ENCODE measurements at regions not wholly inside any gene's neighbourhood (a gene's known extent, or its start where the extent isn't known, plus 50 kb on each side); places are given as distances from the start of the nearest gene placed in this dataset.
A peak's percentile ranks its signal among the peaks of the same experiment; 100 is the strongest.
"Not testable (repeated sequence)": the region's sequence is repeated elsewhere in the genome, so short reads cannot be mapped to it uniquely, and the experiment has no call there.

DNA sequence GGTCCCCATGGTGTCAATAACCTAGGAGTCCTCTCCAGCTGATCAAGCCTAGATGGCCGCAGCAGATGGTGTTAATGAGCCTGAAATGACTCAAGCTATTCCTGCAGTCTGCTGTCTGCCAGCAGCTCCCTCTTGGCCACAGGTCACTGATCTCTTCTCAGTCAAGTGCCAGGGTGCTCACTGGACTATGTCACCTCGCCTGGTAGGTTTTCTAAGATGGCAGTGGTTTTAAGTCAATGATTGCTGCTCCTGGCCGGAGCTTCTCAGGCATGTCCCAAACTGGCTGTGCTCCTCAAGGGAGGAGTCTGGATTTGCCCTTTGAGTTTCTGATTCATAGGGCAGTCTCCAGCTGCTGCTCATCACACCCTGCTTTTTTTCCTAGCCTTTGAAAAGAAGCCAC lies 58.6 kb upstream of the SHISA6 start:
- no peak for DNase-seq (ENCODE audit: low read depth)

DNA sequence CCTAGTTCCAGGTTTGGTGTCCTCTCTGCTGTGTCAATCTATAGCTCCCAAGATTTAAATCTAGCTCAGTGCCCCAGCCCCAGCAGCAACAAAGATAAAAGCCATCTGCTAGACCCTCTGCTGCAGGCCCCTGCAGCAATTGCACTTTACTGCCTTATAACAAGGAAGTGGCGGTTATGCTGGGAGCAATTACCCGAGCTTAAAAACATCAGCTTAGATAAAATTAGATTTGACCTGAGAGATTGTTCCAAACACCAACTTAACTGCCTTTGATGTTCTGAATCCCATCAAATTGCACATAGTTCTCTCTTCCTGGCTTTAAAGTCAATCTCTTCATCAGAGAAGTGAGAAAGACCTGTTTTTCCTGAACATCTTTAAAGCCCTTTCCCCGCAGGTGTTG lies 62.4 kb upstream of the SHISA6 start:
- no peak for DNase-seq (ENCODE audit: low read depth)

DNA sequence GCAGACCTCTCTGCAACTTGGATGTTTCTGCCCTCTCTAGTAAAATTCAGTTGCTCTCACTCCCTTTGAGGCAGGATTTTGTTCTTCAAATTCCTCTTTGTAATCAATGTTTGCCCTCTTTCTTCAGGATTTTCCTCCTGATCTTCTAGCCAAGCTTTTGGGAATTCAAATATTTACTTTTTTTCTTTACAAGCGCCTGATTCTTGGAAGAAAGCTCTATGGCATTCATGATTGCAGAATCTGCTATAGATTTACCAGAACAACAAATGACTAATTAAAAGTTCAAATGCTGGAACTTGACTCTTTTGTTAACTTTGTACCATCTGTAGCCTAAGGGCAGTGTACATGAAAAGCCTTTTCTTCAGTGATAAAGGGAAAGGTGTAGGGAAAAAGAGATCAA lies 63.7 kb upstream of the SHISA6 start:
- DNase-seq (ENCODE audit: low read depth), result no peak

DNA sequence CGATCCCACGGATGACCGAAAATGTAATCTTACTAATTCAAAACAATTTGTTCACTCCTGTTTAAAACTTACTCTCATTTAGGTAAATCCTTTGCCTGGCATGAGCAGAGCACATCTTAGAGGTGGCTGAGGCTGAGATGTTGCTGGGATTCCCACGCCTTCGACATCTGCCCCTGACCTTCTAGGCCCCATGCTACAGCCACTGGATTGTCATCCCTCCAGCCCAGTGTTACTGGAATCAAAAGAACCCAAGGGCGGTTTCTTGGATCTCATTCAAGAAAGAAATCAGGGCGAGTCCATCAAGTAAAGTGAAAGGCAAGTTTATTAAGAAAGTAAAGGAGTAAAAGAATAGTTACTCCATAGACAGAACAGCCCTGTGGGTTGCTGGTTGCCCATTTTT lies 64.5 kb upstream of the SHISA6 start:
- no peak for DNase-seq (ENCODE audit: low read depth)

DNA sequence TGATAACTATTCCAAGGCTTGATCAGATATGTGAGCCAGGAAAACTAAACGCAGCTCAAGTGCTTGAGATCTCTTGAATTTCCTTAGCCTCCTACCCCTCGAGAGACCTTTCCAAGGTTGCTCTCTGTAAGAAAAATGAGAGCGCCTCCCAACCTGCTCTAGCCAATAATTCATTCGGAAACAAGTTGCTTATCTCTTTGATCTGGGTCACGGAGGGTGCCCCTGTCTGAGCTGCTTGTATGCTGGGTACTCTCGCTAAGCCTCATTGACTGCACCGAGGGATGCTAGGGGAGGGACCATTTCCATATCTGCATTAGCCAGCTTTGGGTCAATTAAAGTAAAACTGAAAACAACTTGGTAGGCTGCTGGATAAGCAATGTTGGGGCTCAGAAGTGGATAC lies 70.1 kb upstream of the SHISA6 start:
- no peak for DNase-seq (ENCODE audit: low read depth)

DNA sequence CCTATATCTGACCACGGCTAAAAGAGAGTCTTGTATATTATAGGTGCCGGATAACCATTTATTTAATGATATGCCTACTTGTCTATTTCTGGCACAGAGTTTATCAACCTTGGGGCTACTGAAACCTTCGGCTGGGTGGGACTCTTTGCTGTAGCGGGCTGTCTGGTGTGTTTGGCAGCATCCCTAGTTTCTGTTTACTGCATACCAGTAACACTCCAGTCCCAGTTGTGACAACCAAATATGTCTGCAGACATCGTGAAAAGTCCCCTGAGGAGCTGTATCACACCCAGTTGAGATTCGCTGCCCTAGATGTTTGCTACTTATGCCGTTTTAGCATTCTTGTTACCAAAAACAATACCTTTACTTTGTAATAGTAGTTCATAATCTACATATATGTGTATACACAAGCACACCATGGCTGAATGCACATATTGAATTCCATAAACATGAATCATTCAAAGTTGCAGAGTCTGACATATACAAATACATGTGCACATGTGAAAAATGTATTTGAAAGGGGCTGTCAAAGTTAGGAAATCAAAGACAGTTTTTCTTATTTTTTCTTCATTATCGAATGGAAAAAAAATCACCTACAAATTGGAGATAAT lies 89.1 kb upstream of the SHISA6 start:
- DNase-seq (ENCODE audit: low read depth), result no peak

- DNase-seq (ENCODE audit: low read depth), result not testable (repeated sequence)
Observed at GRCh38 chr17:11150906-11151511, 90.0 kb upstream of the SHISA6 start.

- peak; percentile 58 for DNase-seq (ENCODE audit: low read depth)
Observed at GRCh38 chr17:11144358-11145233, 96.4 kb upstream of the SHISA6 start.

- DNase-seq (ENCODE audit: low read depth), result no peak
Observed at GRCh38 chr17:11142231-11142630, 98.8 kb upstream of the SHISA6 start.

- DNase-seq (ENCODE audit: low read depth), result no peak
Observed at GRCh38 chr17:11140501-11140900, 100.5 kb upstream of the SHISA6 start.

DNA sequence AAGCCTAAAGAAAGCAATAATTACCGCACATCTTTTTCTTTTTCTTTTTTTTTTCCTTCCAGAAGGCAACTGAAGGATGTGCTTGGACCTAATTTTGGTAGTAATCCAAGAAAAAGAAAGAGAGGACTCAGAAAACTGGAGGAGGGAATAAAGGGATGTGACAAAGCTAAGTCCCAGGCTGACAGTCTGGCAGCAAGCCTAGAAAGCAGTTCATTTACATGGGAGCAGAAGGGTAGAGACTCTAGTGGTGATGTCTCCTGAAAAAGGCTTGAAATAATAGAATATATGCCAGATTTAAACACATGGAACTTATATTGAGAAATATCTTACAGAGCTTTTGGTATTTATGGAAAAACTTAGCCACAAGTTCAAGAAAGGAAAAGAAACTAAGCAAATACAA lies 101.0 kb upstream of the SHISA6 start:
- DNase-seq (ENCODE audit: low read depth), result peak; percentile 35

- DNase-seq (ENCODE audit: low read depth), result peak; percentile 50
Observed at GRCh38 chr17:11138023-11138422, 103.0 kb upstream of the SHISA6 start.

GRCh38 chr17:11135819-11136218 lies 105.2 kb upstream of the SHISA6 start:
- DNase-seq (ENCODE audit: low read depth), result no peak

- DNase-seq (ENCODE audit: low read depth), result no peak
Observed at GRCh38 chr17:11130367-11130766, 110.6 kb upstream of the SHISA6 start.

- no peak for DNase-seq (ENCODE audit: low read depth)
Observed at GRCh38 chr17:11122908-11123307, 118.1 kb upstream of the SHISA6 start.

DNA sequence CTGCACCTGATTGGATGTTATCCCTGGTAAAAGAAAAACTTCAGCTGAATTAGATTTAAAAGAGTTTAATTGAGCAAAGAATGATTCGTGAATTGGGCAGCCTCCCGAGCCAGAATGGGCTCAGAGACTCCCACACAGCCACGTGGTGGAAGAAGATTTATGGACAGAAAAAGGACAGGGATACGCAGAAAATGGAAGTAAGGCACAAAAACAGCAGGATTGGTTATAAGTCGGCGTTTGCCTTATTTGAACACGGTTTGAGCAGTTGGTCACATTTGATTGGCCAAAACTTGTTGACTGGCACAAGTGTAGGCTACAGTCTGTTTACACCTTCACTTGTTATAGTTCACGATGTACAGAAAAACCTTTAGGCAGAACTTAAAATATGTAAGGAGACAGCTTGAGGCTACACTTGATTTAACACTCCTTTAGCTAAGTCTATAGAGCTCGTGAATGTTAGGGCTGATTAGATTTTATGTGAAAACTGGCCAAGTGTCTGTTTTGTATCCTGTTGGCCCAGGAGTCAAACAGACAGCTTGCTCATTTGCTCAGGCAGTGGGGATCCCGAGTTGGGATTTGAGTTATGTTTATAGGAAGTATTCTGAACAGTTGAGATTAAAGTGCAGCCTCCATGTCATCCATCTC lies 119.5 kb upstream of the SHISA6 start:
- DNase-seq (ENCODE audit: low read depth), result no peak

- DNase-seq (ENCODE audit: low read depth), result no peak
Observed at GRCh38 chr17:11109106-11109505, 131.9 kb upstream of the SHISA6 start.

- no peak for DNase-seq (ENCODE audit: low read depth)
Observed at GRCh38 chr17:11105141-11105540, 135.9 kb upstream of the SHISA6 start.

DNA sequence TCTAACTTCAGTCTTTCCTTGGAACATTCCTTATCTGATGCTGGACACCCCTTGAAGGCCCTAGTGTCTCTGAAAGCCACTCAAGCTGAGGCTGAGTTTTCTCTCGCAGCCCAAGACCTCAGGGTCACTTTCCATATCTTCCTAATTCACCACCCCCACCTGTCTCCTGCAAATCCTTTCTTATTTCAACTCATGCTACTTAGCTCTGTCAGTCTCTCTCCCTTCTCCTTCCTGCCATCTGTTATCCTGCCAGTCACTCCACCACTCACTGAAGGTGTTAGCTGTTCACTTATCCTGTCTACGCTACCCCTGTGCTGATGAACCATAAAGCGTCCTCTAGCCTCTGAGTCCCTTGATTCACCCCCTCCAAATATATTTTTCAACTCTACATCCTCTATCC lies 143.9 kb upstream of the SHISA6 start:
- DNase-seq (ENCODE audit: low read depth), result no peak

DNA sequence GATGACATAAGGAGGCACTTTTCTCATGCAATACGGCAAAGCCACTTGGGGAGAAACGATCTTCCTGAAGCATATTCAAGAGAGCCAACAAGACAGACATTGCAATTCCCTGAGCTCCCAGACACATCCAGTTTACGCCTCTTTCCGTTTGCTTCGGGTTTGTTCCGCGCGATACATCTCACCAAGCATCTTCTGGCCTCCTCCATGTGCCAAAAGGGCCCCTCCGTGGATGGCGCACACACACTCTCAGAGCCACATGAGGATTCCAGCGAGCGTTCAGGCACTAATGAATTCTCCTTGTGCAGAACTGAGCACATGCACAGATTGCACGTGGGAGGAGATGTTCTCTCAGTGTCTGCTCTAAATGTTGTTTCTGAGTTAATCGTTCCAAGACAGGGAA lies 146.7 kb upstream of the SHISA6 start:
- DNase-seq (ENCODE audit: low read depth), result no peak

DNA sequence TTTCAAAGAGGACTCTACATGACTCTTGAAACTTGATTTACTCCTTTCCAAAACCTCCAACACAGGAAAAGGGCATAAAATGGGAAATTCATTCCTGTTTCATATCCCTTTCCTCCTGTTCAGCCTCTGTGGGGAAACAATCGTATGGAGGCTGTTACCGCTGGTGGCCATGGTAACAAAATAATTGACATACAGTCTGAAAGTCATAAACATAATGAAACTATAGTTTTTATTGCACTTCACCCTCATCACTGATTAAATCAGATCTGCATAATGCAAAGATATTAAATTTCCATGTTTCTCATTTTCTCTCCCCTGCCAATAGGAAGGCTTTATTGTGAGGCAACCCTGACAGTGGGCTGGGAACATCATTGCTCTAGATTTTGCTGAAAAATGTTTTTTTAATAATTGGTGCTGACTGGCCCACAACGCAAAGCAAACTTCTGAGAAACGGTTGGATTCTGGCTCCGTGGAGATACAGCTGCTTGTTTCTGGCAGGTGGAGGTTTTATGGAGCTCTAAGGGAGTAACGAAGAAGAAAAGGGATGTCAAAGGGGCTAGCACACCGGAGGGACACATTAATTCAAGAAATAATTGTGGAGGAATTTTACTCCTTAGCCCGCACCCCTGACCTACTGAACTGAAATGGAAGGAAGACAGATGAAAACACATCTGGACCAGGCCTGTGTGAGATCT lies 154.2 kb upstream of the SHISA6 start:
- DNase-seq (ENCODE audit: low read depth), result no peak

DNA sequence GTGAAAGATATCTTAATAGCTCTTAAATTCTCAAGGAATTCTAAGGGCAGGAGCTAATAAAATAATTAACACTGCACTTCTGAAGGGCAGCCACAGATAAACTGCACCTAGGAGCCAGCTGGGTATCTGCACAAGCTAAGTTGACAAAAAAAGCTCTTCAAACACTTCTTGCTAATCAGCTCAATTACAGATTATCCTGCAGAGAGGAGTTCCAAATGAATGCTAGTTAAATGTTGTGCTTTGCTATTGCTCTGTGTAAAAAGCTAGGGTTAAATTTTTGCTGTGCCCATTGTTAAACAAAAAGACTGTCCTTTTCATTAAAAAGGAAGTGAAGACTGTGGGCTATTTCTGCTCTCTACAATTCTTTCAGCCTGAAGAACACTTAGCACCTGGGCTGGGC lies 158.5 kb upstream of the SHISA6 start:
- no peak for DNase-seq (ENCODE audit: low read depth)
